Embryonic facial prominence (tissue), 1 donor: ENCODE measurements at regions not wholly inside any gene's neighbourhood (a gene's known extent, or its start where the extent isn't known, plus 50 kb on each side); places are given as distances from the start of the nearest gene placed in this dataset.

ENCODE experiments used
- DNase-seq: peaks from one replicate; pipeline ENCODE4 v3.0.0-alpha.2; 2016; ENCODE audit errors: extremely low spot score

DNA sequence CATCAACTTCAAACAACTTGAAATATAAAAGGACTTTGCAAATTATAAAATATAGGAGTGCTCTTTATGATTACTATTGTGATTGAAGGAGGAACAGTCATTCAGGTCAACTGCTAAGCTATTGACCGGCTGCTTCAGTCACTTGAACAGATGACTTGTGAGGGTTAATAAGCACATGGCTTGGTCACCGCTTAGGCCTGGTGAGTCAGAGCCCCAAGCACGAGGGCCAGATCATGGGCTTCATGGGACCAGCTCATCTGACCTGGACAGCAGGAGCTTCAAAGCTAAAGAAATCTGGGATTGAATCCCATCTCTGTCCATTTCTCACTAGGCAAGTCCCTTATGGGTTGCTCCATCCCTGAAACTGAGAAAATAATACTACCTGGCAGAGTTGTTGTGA is 60.4 kb upstream of the ADO start:
- no peak for DNase-seq

DNA sequence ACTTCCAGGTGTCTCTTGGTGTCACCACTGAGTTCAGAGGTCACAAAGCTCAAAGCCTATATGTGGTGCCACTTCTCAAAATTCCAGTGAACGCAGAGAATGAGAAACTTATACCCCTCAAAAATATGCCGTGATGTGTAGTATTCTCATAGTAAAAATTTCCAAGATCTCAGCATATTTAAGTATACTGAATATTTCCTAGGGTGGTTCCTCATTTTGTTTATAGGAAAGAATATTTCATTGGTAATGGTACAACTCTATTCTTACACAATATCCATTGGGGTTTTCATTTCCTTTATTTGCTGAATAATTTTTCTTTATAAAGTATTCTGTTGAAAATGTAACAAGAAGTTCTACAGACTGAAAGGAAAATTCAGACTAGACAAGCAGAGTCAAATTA is 58.9 kb upstream of the ADO start:
- no peak for DNase-seq

DNA sequence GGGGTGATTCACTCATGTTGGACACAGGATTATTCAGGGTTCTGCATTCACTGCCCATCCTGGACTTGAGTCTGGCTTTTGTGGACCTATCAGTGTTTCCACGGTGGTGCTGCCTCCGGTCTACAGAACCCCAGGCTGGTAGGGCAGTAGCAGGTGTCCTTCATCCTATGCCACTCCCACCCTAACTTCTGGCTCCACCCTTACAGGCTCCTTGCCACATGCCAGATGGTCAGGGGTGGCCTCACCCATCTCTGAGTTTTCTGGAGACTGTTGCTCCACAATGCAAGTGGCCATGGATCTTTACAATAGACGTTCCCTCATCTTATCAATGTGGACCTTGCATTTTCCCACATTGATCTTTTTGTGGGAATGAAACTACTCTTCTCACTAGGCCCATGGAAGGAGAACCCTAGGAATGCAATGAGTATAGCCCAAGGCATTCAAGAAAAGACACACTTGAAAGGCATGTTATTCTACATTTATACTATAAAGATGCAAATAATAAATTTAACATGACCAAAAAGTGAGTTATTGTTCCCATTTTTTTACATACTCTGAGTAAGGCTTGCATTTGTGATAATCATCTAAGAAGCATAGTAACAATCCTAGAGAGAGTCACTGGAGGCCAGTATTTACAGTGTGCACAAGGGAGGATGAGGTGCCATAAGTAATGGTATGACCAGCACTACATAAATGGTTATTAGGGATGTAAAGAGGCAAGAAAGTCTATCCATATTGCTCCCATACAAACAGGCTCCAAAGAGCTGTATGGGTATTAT is 57.4 kb upstream of the ADO start:
- no peak for DNase-seq

DNA sequence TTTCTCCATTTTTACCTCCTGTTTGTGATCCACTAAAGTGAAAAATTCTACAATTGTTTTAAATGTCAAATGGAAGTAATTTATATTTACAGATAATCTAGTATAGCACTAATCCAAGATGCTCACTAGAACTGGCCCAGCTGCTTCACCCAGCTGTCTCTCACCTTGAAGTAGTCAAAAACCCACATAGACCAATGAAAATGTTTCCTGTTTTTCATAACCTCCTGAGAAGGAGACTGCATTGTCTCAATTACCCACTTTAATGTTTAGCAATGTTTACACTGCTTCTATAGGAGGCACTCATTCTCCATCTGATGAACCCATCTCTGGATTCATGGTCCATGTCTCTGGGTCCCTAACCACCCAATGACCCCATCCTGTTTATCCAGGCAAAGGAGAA is 56.1 kb upstream of the ADO start:
- DNase-seq: no peak

DNA sequence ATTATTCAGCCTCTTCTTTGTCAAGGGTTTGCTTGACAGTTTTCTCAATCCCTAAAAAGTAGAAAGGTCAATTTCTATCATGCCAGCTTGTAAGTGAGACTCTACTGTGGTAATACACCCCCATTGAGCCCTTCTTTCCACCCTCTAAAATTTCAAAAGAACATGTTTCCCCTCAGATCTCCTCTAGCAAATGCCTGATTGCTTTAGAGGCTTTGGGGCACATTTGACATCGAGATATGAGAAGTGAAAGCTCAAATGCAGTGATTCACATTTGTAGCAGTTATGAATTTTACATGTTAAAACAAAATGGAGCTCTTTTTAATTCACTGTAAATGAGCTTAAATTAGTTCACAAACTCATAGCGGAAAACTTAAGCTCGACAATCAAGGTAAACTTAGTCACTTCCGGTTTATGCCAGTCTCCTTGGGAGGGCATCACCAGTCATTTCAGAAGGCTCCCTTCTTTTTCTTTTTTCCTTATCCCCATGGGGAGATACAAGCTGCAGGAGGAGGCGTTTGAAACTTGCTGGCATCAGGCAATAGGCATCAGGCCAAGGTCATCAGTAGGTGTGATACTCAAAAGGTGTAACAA is 55.3 kb upstream of the ADO start:
- DNase-seq: no peak
